ENCODE measurements at regions not wholly inside any gene's neighbourhood (a gene's known extent, or its start where the extent isn't known, plus 50 kb on each side); places are given as distances from the start of the nearest gene placed in this dataset.

GRCh38 chr3:180189310-180189648, 152.5 kb upstream of the PEX5L start:
- no peak for DNase-seq (ENCODE audit: extremely low spot score)
- CTCF ChIA-PET = interaction anchor here (1.2 to 2.8 kb wide), 4 partner anchors 10 to 275 kb away, joined by 3 to 11 read pairs (median 4); no protein-coding TSS in a partner anchor
- TF ChIP-seq, protein P1, sequence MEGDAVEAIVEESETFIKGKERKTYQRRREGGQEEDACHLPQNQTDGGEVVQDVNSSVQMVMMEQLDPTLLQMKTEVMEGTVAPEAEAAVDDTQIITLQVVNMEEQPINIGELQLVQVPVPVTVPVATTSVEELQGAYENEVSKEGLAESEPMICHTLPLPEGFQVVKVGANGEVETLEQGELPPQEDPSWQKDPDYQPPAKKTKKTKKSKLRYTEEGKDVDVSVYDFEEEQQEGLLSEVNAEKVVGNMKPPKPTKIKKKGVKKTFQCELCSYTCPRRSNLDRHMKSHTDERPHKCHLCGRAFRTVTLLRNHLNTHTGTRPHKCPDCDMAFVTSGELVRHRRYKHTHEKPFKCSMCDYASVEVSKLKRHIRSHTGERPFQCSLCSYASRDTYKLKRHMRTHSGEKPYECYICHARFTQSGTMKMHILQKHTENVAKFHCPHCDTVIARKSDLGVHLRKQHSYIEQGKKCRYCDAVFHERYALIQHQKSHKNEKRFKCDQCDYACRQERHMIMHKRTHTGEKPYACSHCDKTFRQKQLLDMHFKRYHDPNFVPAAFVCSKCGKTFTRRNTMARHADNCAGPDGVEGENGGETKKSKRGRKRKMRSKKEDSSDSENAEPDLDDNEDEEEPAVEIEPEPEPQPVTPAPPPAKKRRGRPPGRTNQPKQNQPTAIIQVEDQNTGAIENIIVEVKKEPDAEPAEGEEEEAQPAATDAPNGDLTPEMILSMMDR (IDR thresholded peaks at IDR 0.05; ENCODE audit: control extremely low read depth, extremely low read depth, low read depth, missing control alignments) = no peak
- POLR2A ChIA-PET = no interaction called here

GRCh38 chr3:180196658-180197057, 159.9 kb upstream of the PEX5L start:
- no peak for DNase-seq (ENCODE audit: extremely low spot score)
- TF ChIP-seq, protein P1 (IDR thresholded peaks at IDR 0.05; ENCODE audit: control extremely low read depth, extremely low read depth, low read depth, missing control alignments) = no peak
- POLR2A ChIA-PET = no interaction called here
- CTCF ChIA-PET = interaction anchor here (1.1 to 1.6 kb wide), 3 partner anchors 10 to 107 kb away, joined by 3 read pairs; no protein-coding TSS in a partner anchor

GRCh38 chr3:180199417-180199995, 162.8 kb upstream of the PEX5L start:
- DNase-seq (ENCODE audit: extremely low spot score) = no peak
- ChIA-PET CTCF (interaction anchor here (1.3 to 2.4 kb wide), 2 partner anchors 10 to 15 kb away, joined by 5 to 11 read pairs; no protein-coding TSS in a partner anchor), POLR2A (no interaction called here)
- TF ChIP-seq, protein P1 (IDR thresholded peaks at IDR 0.05; ENCODE audit: control extremely low read depth, extremely low read depth, low read depth, missing control alignments) = no peak

- TF ChIP-seq, protein P1 (IDR thresholded peaks at IDR 0.05; ENCODE audit: control extremely low read depth, extremely low read depth, low read depth, missing control alignments) = no peak
- ChIA-PET POLR2A (no interaction called here), CTCF (interaction anchor here (1.0 to 1.8 kb wide), 2 partner anchors 10 kb away, joined by 4 to 7 read pairs; no protein-coding TSS in a partner anchor)
- DNase-seq (ENCODE audit: extremely low spot score) = no peak
Observed at GRCh38 chr3:180215866-180216265, 179.1 kb upstream of the PEX5L start.

GRCh38 chr3:180223268-180223667, 186.5 kb upstream of the PEX5L start:
- CTCF ChIA-PET = interaction anchor here (0.9 kb wide), 1 partner anchor 9 kb away, joined by 3 read pairs; no protein-coding TSS in a partner anchor
- POLR2A ChIA-PET = no interaction called here
- TF ChIP-seq, protein P1 (IDR thresholded peaks at IDR 0.05; ENCODE audit: control extremely low read depth, extremely low read depth, low read depth, missing control alignments) = no peak
- DNase-seq (ENCODE audit: extremely low spot score) = no peak

DNA sequence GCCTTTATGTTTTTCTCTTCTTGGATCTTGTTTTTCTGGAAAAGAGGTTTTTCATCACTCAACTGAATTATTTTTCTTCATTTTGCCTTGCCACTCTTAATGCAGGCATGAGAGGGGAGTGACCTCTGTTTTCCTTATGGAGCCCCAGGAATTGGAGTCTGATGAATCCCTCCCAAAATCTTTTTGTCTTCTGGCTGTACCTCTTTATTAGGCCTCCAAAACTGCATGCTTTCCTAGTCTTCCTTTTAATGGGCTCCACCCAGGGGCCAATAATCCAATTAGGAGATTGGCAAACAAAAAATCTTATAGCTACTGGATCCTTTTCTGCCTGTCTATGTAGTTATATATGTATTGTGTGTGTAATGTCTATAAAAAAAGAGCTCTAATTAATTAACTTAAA, 192.4 kb upstream of the PEX5L start:
- CTCF ChIA-PET = no interaction called here
- TF ChIP-seq, protein P1 (IDR thresholded peaks at IDR 0.05; ENCODE audit: control extremely low read depth, extremely low read depth, low read depth, missing control alignments) = no peak
- no peak for DNase-seq (ENCODE audit: extremely low spot score)
- POLR2A ChIA-PET = no interaction called here

Data from GM10248 (cell line).